GM19025 (cell line): ENCODE measurements at regions not wholly inside any gene's neighbourhood (a gene's known extent, or its start where the extent isn't known, plus 50 kb on each side); places are given as distances from the start of the nearest gene placed in this dataset.
"Not testable (repeated sequence)": the region's sequence is repeated elsewhere in the genome, so short reads cannot be mapped to it uniquely, and the experiment has no call there.

Experiments
- ATAC-seq: cut with Tn5 transposase; IDR thresholded peaks from one replicate; pipeline ENCODE4 v1.9.1; 2021; ENCODE audit warnings: mild to moderate bottlenecking, low read depth, moderate library complexity; ENCODE audit not compliant: unreplicated experiment

GRCh38 chr1:38486085-38486484, 373.5 kb downstream of the RRAGC start:
- ATAC-seq, result no peak

- no peak for ATAC-seq
Measured at GRCh38 chr1:38481871-38482826, 377.4 kb downstream of the RRAGC start.

- ATAC-seq, result not testable (repeated sequence)
Measured at GRCh38 chr1:38479662-38480061, 379.9 kb downstream of the RRAGC start.

- no peak for ATAC-seq
Measured at GRCh38 chr1:38477811-38478210, 381.8 kb downstream of the RRAGC start.

- no peak for ATAC-seq
Measured at GRCh38 chr1:38476850-38477178, 382.8 kb downstream of the RRAGC start.

- no peak for ATAC-seq
Measured at GRCh38 chr1:38476111-38476849, 383.3 kb downstream of the RRAGC start.

- no peak for ATAC-seq
Measured at GRCh38 chr1:38475624-38476005, 384.0 kb downstream of the RRAGC start.

GRCh38 chr1:38474738-38475623, 384.6 kb downstream of the RRAGC start:
- peak; percentile 81 for ATAC-seq

- no peak for ATAC-seq
Measured at GRCh38 chr1:38466487-38466886, 393.1 kb downstream of the RRAGC start.

- no peak for ATAC-seq
Measured at GRCh38 chr1:38465460-38465859, 394.1 kb downstream of the RRAGC start.

GRCh38 chr1:38464071-38464661, 395.4 kb downstream of the RRAGC start:
- no peak for ATAC-seq

GRCh38 chr1:38463074-38463473, 396.5 kb downstream of the RRAGC start:
- no peak for ATAC-seq

- no peak for ATAC-seq
Measured at GRCh38 chr1:38456531-38456876, 403.1 kb downstream of the RRAGC start.

- ATAC-seq, result no peak
Measured at GRCh38 chr1:38455829-38456530, 403.6 kb downstream of the RRAGC start.

- ATAC-seq, result no peak
Measured at GRCh38 chr1:38454749-38455441, 404.7 kb downstream of the RRAGC start.

- no peak for ATAC-seq
Measured at GRCh38 chr1:38454236-38454635, 405.3 kb downstream of the RRAGC start.

GRCh38 chr1:38452246-38452645, 405.7 kb upstream of the POU3F1 start:
- no peak for ATAC-seq

- ATAC-seq, result no peak
Measured at GRCh38 chr1:38451541-38451993, 405.0 kb upstream of the POU3F1 start.

GRCh38 chr1:38448893-38449292, 402.3 kb upstream of the POU3F1 start:
- no peak for ATAC-seq
